Esophagus squamous epithelium (tissue), 5 donors: ENCODE measurements at regions not wholly inside any gene's neighbourhood (a gene's known extent, or its start where the extent isn't known, plus 50 kb on each side); places are given as distances from the start of the nearest gene placed in this dataset.
A peak's percentile ranks its signal among the peaks of the same experiment; 100 is the strongest.

ENCODE experiments used
- DNase-seq: peaks from one replicate; lab custom pipeline; 2025; lab: John Stamatoyannopoulos, UW
- H3K27ac ChIP-seq, 4 donors: fragments of 200-600 bp; sonication (generic); one replicate each; pipeline ENCODE4 v1.5.1; 2016 to 2019; ENCODE audit warnings: mild to moderate bottlenecking in 1 of 4
- H3K27me3 ChIP-seq, 4 donors: fragments of 200-600 bp; sonication (generic); 1 replicate in 3 of 4; 2 replicates in 1 of 4; pipeline versions ENCODE4 v1.5.1 to v1.6.0; 2017 to 2021; ENCODE audit warnings: antibody characterized with exemption in 1 of 4
- H3K36me3 ChIP-seq, 3 donors: fragments of 200-600 bp; sonication (generic); one replicate each; pipeline ENCODE4 v1.5.1; 2016 to 2019
- H3K4me1 ChIP-seq, 3 donors: fragments of 200-600 bp; sonication (generic); one replicate each; pipeline ENCODE4 v1.5.1; 2017 to 2019
- H3K4me3 ChIP-seq, 4 donors: fragments of 200-600 bp; sonication (generic); 1 replicate in 3 of 4; 2 replicates in 1 of 4; pipeline ENCODE4 v1.5.1; 2016 to 2019; ENCODE audit warnings: mild to moderate bottlenecking in 2 of 4, moderate library complexity in 1 of 4
- H3K9me3 ChIP-seq, 3 donors: fragments of 200-600 bp; sonication (generic); one replicate each; pipeline ENCODE4 v1.5.1; 2016 to 2019
- POLR2A ChIP-seq, 4 donors: fragments of 450-650 bp; IDR thresholded peaks; one replicate each; pipeline ENCODE4 v1.6.1; 2017; ENCODE audit warnings: antibody characterized with exemption in 4 of 4, mild to moderate bottlenecking in 4 of 4, moderate library complexity in 3 of 4
- WGBS, 2 donors: methylation state at CpG; one replicate each; pipeline ENCODE4 v1.1.5; 2018; 5-methylcytosine and 5-hydroxymethylcytosine counted together
- intact Hi-C: fragments of 100-400 bp; cut with DNase I; formaldehyde crosslinking; loops from one replicate; pipeline ENCODE4 v1.15.0; 2022
- TF ChIP-seq, protein P1 (sequence below), 6 experiments: fragments of 450-650 bp in 4 of 6; fragments of 200-600 bp in 2 of 6; sonication (generic) in 2 of 6; IDR thresholded peaks; one replicate each; pipeline ENCODE4 v1.5.1; 2016 to 2019; ENCODE audit warnings: antibody characterized with exemption in 6 of 6, mild to moderate bottlenecking in 4 of 6, moderate library complexity in 4 of 6
- donor health status: DM: yes; HTN: yes; CAD: no.

DNA sequence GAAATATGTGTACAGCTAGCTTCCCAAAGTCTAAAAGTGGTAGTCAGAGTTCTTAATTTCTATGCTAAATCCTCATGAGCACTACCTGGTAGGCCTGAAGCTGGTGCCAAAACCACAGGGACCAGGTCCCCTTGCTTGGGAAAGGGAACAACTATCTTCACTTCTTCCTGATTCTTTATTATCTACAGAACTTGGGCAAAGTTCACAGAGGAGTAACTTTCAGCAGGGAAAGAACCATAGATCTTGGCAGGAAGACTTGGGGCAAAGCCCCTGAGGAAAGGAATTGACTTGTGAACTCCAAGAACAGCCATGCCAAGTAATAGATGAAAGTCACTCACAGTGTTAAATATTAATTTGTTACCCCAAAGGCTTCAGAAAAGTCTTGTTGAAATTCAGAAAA lies 193.0 kb downstream of the ZC3H11B start:
- Histone ChIP-seq H3K9me3 (no peaks in the 10 kb centered on the region), H3K27ac (no peak overlapping the region), H3K4me3 (no peak overlapping the region), H3K4me1 (peaks cover 0 to 3% (median 0%) of the 10 kb centered on the region in 3 donors), H3K27me3 (no peaks in the 10 kb centered on the region), H3K36me3 (no peaks in the 10 kb centered on the region)
- intact Hi-C loops, result no loop called here
- TF ChIP-seq, protein P1, sequence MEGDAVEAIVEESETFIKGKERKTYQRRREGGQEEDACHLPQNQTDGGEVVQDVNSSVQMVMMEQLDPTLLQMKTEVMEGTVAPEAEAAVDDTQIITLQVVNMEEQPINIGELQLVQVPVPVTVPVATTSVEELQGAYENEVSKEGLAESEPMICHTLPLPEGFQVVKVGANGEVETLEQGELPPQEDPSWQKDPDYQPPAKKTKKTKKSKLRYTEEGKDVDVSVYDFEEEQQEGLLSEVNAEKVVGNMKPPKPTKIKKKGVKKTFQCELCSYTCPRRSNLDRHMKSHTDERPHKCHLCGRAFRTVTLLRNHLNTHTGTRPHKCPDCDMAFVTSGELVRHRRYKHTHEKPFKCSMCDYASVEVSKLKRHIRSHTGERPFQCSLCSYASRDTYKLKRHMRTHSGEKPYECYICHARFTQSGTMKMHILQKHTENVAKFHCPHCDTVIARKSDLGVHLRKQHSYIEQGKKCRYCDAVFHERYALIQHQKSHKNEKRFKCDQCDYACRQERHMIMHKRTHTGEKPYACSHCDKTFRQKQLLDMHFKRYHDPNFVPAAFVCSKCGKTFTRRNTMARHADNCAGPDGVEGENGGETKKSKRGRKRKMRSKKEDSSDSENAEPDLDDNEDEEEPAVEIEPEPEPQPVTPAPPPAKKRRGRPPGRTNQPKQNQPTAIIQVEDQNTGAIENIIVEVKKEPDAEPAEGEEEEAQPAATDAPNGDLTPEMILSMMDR (IDR thresholded peaks at IDR 0.05), result no peak
- TF ChIP-seq POLR2A (IDR thresholded peaks at IDR 0.05), result no peak
- DNase-seq, result no peak

DNA sequence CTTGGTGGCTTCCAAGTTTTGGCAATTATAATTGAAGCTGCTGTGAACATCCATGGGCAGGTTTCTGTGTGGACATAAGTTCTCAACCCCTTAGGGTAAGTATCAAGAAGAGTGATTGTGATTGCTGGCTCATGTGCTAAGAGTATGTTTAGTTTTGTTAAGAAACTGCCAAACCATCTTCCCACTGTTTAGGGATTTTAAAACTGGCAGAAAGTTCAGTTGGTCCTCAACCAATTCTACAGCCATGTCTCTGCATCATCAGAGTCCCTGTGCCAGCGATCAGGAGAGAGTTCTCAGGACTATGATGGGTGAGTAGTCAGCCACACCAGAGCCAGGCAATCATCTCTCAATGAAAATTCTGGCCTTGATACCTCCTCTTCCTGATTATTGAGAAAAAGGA lies 193.8 kb downstream of the ZC3H11B start:
- WGBS, 2 donors, result 58 to 64% methylated on average over 1 of the region's 1 CpG
- TF ChIP-seq POLR2A (IDR thresholded peaks at IDR 0.05), result no peak
- TF ChIP-seq, protein P1 (IDR thresholded peaks at IDR 0.05), result no peak
- no peak overlapping the region for H3K27ac ChIP-seq
- no peaks in the 10 kb centered on the region for H3K9me3 ChIP-seq
- no peaks in the 10 kb centered on the region for H3K36me3 ChIP-seq
- no peak for DNase-seq
- H3K27me3 ChIP-seq, result no peaks in the 10 kb centered on the region
- no peak overlapping the region for H3K4me3 ChIP-seq
- intact Hi-C loops, result no loop called here
- peaks cover 0 to 3% (median 0%) of the 10 kb centered on the region in 3 donors for H3K4me1 ChIP-seq

DNA sequence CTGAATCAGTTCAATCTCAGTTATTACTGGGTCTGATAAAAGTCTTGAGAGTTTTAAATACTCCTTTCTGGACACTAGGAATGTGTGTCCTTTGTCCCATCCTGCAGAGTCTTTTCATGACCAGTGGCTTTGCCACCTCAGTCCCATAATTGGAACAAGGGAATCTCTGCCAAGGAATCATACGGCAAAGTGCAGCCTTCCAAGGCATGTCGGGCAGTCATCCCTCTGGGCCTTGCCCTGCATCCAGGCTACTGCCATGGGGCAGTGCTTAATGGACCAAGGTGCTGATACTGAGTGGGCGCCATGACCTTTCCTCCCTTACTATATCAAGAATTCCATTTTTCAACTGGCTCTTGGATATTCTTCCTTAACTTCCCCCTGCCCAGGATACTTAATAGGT lies 195.3 kb downstream of the ZC3H11B start:
- intact Hi-C loops, result no loop called here
- DNase-seq, result no peak
- Histone ChIP-seq H3K36me3 (no peaks in the 10 kb centered on the region), H3K4me1 (peaks cover 0 to 3% (median 0%) of the 10 kb centered on the region in 3 donors), H3K9me3 (no peaks in the 10 kb centered on the region), H3K27me3 (no peaks in the 10 kb centered on the region), H3K27ac (no peak overlapping the region), H3K4me3 (no peak overlapping the region)
- no peak for TF ChIP-seq POLR2A (IDR thresholded peaks at IDR 0.05)
- TF ChIP-seq, protein P1 (IDR thresholded peaks at IDR 0.05), result no peak
- WGBS, 2 donors, result 90 to 100% methylated on average over 3 of the region's 3 CpGs

DNA sequence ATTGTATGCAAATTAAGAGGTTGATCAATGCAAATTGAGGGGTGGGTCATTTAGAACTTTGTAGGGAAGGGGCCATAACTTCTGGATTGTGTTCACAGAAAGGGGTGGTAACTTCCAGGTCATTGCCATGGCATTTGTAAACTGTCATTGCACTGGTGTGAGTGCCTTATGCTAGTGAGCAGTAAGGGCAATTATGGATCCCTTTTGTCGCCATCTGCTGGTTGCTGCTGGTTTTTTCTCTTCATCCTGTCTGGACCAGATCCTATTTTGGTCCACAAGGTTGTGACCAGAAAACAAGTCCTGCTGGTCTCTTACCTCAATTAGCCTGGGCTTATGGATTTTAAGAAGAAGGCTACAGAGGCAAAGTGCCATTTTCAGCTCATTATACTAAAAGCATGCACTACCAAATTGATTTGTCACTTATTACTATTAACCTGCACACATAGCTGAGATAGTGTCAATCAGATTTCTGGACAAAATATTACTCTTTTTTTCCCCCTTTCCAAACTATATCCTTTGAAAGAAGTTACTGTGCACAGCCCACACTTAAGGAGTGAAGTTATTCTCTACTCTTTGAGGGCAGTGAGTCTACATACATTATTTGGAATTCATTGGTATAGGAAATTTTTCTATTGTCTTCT lies 196.2 kb downstream of the ZC3H11B start:
- H3K4me3 ChIP-seq, result no peak overlapping the region
- intact Hi-C loops, result no loop called here
- no peak overlapping the region for H3K27ac ChIP-seq
- DNase-seq, result no peak
- peaks cover 0 to 3% (median 0%) of the 10 kb centered on the region in 3 donors for H3K4me1 ChIP-seq
- TF ChIP-seq, protein P1 (IDR thresholded peaks at IDR 0.05), result peak; percentile 27 to 60 (median 38)
- no peak for TF ChIP-seq POLR2A (IDR thresholded peaks at IDR 0.05)
- H3K27me3 ChIP-seq, result no peaks in the 10 kb centered on the region
- no peaks in the 10 kb centered on the region for H3K9me3 ChIP-seq
- 44 to 56% methylated on average over 1 of the region's 1 CpG for WGBS, 2 donors
- no peaks in the 10 kb centered on the region for H3K36me3 ChIP-seq

DNA sequence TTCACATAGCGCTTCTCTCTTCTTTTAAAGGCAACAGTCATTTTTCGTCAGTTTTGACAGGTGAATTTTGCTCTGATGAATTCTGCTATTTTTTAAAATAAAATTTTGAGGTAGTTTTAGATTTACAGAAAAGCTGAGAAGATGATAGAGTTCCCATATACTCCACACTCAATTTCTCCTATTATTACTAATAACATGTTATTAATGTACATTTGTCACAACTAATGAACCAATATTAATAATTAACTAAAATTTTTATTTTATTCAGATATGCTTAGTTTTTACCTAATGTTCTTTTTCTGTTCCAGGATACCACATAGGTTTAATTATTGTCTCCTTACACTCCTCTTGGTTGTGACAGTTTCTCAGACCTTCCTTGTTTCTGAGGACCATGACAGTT lies 197.0 kb downstream of the ZC3H11B start:
- Histone ChIP-seq H3K36me3 (no peaks in the 10 kb centered on the region), H3K4me3 (no peak overlapping the region), H3K27ac (no peak overlapping the region), H3K9me3 (no peaks in the 10 kb centered on the region), H3K4me1 (peaks cover 0 to 3% (median 0%) of the 10 kb centered on the region in 3 donors), H3K27me3 (no peaks in the 10 kb centered on the region)
- intact Hi-C loops, result no loop called here
- WGBS, 2 donors, result 86 to 91% methylated on average over 2 of the region's 2 CpGs
- no peak for DNase-seq
- TF ChIP-seq POLR2A (IDR thresholded peaks at IDR 0.05), result no peak
- TF ChIP-seq, protein P1 (IDR thresholded peaks at IDR 0.05), result no peak
